Psoas muscle (tissue), 7 donors: ENCODE measurements at regions not wholly inside any gene's neighbourhood (a gene's known extent, or its start where the extent isn't known, plus 50 kb on each side); places are given as distances from the start of the nearest gene placed in this dataset.

Experiments used
- ATAC-seq, 4 donors: fragments of 200-7000 bp; cut with Tn5 transposase; one replicate each; pipeline ENCODE4 v1.9.1; 2020; ENCODE audit warnings: moderate library complexity in 3 of 4, mild to moderate bottlenecking in 2 of 4
- DNase-seq, 2 donors: peaks; one replicate each; pipeline ENCODE4 v3.0.0-alpha.2; 2020
- H3K27ac ChIP-seq: fragments of 200-600 bp; one replicate; pipeline ENCODE4 v1.8.0; 2022
- H3K27me3 ChIP-seq, 3 donors: fragments of 200-600 bp in 1 of 3; one replicate each; pipeline versions ENCODE4 v1.6.1 to v1.8.0; 2013 to 2022; ENCODE audit warnings: low read length in 2 of 3, mild to moderate bottlenecking in 2 of 3, moderate library complexity in 1 of 3; ENCODE audit not compliant: insufficient read depth in 3 of 3
- H3K36me3 ChIP-seq, 2 donors: fragments of 200-600 bp in 1 of 2; one replicate each; pipeline versions ENCODE4 v1.6.1 to v1.8.0; 2013 to 2022; ENCODE audit warnings: low read depth in 1 of 2, mild to moderate bottlenecking in 1 of 2, moderate library complexity in 1 of 2; ENCODE audit not compliant: insufficient read depth in 1 of 2
- H3K4me1 ChIP-seq: fragments of 200-600 bp; one replicate; pipeline ENCODE4 v1.8.0; 2022
- H3K4me3 ChIP-seq: fragments of 200-600 bp; one replicate; pipeline ENCODE4 v1.8.0; 2022; ENCODE audit warnings: mild to moderate bottlenecking
- H3K9me3 ChIP-seq: fragments of 200-600 bp; one replicate; pipeline ENCODE4 v1.8.0; 2022
- CTCF ChIP-seq: fragments of 200-600 bp; IDR thresholded peaks from one replicate; pipeline ENCODE4 v1.8.0; 2022; ENCODE audit warnings: antibody characterized with exemption
- WGBS, 3 donors: extraction: QIAGEN DNeasy Blood & Tissue Kit; methylation state at CpG; one replicate each; pipeline versions ENCODE4 v1.1.6 to v1.1.7; 2013; 5-methylcytosine and 5-hydroxymethylcytosine counted together
- intact Hi-C, 2 donors: fragments of 100-400 bp; cut with DNase I; formaldehyde crosslinking; loops; one replicate each; pipeline versions ENCODE4 v1.11.0 to v1.14.2; 2022
- donor health status: healthy with polysubstance abuse.
- donor health status: DM: no; HTN: no; CAD: no; lungs with moderate emphysema.
- donor health status: Bipolar disorder and iron deficiency.
- donor health status: healthy.
- donor health status: DM: yes; HTN: yes; CAD: no.
- donor health status: DM: no; HTN: no; CAD: no.
- donor health status: DM: yes; HTN: yes; CAD: no.

- ATAC-seq: no peak
- no peak for TF ChIP-seq CTCF
- H3K36me3 ChIP-seq: no peaks in the 10 kb centered on the region
- no peaks in the 10 kb centered on the region for H3K27me3 ChIP-seq
- H3K9me3 ChIP-seq: no peaks in the 10 kb centered on the region
- intact Hi-C loops: no loop called here
- WGBS, 3 donors: 86 to 90% (median 88%) methylated on average over 2 of the region's 2 CpGs
- no peak overlapping the region for H3K4me3 ChIP-seq
- H3K4me1 ChIP-seq: no peaks in the 10 kb centered on the region
- no peak overlapping the region for H3K27ac ChIP-seq
- no peak for DNase-seq
Observed at GRCh38 chr18:38886235-38886634, 1320.6 kb upstream of the CELF4 start.

GRCh38 chr18:38884050-38884449, 1318.5 kb upstream of the CELF4 start:
- Histone ChIP-seq H3K27me3 (no peaks in the 10 kb centered on the region), H3K4me1 (no peaks in the 10 kb centered on the region), H3K9me3 (no peaks in the 10 kb centered on the region), H3K27ac (no peak overlapping the region), H3K36me3 (no peaks in the 10 kb centered on the region), H3K4me3 (no peak overlapping the region)
- intact Hi-C loops: no loop called here
- WGBS, 3 donors: 54 to 70% (median 57%) methylated on average over 2 of the region's 2 CpGs
- no peak for ATAC-seq
- no peak for TF ChIP-seq CTCF
- DNase-seq: no peak

- DNase-seq (no peak), ATAC-seq (no peak)
- Histone ChIP-seq H3K4me3 (no peak overlapping the region), H3K27ac (no peak overlapping the region), H3K9me3 (no peaks in the 10 kb centered on the region), H3K36me3 (no peaks in the 10 kb centered on the region), H3K27me3 (no peaks in the 10 kb centered on the region), H3K4me1 (no peaks in the 10 kb centered on the region)
- WGBS, 3 donors: 77 to 85% (median 81%) methylated on average over 4 of the region's 4 CpGs
- no peak for TF ChIP-seq CTCF
- intact Hi-C loops: no loop called here
Observed at GRCh38 chr18:38883111-38883510, 1317.5 kb upstream of the CELF4 start.

- H3K27ac ChIP-seq: no peak overlapping the region
- intact Hi-C loops: no loop called here
- H3K4me1 ChIP-seq: no peaks in the 10 kb centered on the region
- no peaks in the 10 kb centered on the region for H3K27me3 ChIP-seq
- H3K9me3 ChIP-seq: no peaks in the 10 kb centered on the region
- H3K36me3 ChIP-seq: no peaks in the 10 kb centered on the region
- no peak for TF ChIP-seq CTCF
- H3K4me3 ChIP-seq: no peak overlapping the region
- ATAC-seq (no peak), DNase-seq (no peak)
- 74 to 88% (median 85%) methylated on average over 1 of the region's 1 CpG for WGBS, 3 donors
Observed at GRCh38 chr18:38879871-38880270, 1314.3 kb upstream of the CELF4 start.

- H3K36me3 ChIP-seq: no peaks in the 10 kb centered on the region
- no peak overlapping the region for H3K4me3 ChIP-seq
- WGBS, 3 donors: 70 to 80% (median 72%) methylated on average over 3 of the region's 3 CpGs
- H3K27me3 ChIP-seq: no peaks in the 10 kb centered on the region
- no peak overlapping the region for H3K27ac ChIP-seq
- H3K4me1 ChIP-seq: no peaks in the 10 kb centered on the region
- TF ChIP-seq CTCF: no peak
- ATAC-seq: no peak
- no peaks in the 10 kb centered on the region for H3K9me3 ChIP-seq
- intact Hi-C loops: no loop called here
- no peak for DNase-seq
Observed at GRCh38 chr18:38872342-38872741, 1306.7 kb upstream of the CELF4 start.
